ENCODE measurements at regions not wholly inside any gene's neighbourhood (a gene's known extent, or its start where the extent isn't known, plus 50 kb on each side); places are given as distances from the start of the nearest gene placed in this dataset.

DNA sequence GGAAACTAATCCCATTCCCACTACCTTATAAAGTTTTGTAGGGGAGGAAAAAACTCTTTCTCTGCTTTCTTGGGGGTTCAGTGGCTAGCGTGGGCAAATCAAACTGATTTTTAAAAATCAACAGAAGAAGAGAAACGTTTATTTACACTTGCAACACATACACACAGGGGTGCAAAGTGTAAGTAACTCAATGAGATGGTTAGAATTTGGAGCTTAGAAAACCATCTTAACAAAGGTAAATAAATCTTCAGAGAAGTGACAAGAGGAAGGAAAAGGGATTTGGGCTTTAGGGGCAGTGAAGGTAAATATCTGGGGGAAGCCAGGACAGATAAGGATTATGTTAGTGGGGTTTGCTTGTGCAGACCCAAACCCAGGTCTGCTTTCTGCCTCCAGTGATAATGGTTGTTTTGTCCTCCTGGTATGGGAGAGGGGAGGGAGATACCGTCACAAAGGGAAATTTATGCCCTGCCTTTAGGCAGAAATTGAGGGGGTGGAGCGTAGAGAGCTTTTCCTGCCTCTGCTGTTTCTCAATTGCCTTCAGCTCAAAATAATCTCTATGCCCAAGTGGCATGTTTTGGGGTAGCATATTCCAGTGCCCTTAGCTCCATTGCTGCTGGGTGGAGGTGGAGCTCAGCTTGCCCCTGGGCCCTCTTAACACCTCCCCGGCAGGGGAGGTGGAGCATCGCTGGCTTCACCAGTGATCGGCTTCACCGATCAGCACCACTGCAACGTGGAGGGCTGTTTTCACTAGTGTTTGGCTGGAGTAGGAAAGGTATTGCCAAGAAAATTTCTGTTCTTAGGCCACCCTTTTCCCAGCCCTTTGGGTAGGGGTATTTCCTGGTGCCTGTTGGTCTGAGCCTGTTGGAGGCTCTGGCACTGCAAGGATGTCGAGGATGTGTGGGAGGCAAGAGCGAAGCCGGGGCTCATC is 92.2 kb downstream of the TEX51 start:
- DNase-seq (ENCODE audit: low spot score): no peak

- no peak for DNase-seq (ENCODE audit: low spot score)
These were observed 95.7 kb downstream of the TEX51 start for GRCh38 chr2:126994340-126994777.

DNA sequence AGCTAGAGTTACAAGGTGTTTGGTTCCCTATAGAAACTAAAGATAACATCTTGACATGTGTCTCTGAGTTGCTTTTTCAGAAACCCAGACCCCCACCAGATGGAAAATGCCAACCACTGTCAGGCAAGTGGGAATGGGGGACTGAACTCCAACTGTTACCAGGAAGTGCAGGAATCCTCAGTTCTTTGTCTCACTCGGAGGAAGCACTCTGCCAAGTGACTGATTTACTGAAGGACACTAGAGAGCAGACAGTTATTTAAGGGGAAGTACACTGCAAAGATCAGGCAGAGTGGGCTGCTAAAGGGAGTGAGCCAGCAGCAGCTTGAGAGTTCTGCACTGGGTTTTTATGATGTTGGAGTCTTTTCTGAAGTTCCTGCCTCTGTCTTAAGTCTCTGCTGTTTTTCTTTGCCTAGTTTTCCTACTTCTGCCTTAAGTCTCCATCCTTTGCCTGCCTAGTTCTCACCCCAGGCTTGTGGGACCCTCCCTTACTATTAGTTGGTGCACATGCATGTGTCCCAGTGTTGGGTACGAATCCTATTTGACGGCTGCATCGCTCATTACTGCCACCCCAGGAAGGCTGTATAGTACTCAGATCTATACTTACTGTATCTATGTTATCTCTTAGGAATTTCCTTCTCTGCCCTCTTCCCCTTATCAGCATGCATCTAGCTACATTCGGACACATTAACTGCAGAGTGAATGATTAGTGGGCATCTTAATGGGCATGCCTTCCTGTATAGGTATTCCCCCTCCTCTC is 97.1 kb downstream of the TEX51 start:
- no peak for DNase-seq (ENCODE audit: low spot score)

DNA sequence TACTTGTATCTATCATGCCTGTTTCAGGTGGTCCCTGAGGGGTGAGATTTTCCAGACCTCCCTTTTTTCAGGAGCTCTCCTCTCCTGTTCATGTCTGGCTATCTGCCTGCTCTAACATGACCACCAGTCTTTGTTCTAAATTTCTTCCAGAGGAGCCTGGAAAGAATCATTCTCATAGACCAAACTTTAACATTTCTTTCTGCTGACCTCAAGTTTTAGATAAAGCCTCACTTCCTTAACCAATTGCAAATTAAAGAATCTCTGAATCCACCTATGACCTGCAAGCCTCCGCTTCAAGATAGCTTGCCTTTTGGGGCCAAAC is 97.6 kb downstream of the TEX51 start:
- DNase-seq (ENCODE audit: low spot score): no peak

Measured in left forelimb (tissue), 1 donor.